Colon (tissue), 2 donors: ENCODE measurements at regions not wholly inside any gene's neighbourhood (a gene's known extent, or its start where the extent isn't known, plus 50 kb on each side); places are given as distances from the start of the nearest gene placed in this dataset.

ENCODE experiments used
- FAIRE-seq: peaks from 2 replicates; lab custom pipeline; 2012; peaks lifted over from hg19 to GRCh38; lab: Jason Lieb, UNC
- donor health status: control.
- donor health status: control.

DNA sequence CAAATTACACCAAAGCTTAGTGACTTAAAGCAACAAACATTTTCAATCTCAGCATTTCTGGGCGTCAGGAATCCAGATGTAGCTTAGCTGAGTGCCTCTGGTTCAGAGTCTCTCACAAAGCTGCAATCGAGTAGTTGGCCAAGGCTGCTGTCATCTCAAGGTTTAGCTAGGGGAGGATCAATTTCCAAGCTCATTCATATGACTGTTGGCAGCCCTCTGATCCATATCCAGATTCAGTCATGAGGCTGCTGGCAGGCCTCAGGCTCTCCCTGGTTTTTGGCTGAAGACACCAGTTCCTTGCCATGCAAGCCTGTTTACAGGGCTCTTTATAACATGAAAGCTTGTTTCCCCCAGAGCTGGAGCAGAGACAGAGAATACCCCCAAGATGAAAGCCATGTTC is 419.5 kb upstream of the TLE4 start:
- no peak for FAIRE-seq

DNA sequence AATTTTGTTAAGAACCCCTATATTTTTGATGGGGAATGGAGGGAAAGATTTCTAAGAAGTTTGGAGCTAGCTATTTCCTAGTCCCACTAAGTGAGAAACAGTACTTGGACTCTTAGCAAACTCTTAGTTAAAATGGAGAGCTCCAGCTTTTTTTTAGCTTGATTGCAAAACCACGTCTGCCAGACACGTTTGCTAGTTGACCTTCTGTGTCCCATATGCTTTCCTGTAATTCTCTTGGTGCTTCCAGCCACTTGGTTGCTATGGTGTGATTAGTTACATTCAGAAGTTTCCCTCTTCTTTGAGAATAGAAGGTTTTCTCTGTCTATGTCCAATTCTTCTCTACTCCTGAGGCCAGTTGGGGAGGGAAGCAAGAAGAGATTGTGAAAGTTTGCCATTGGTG is 417.0 kb upstream of the TLE4 start:
- no peak for FAIRE-seq

GRCh38 chr9:79155308-79155707 is 416.5 kb upstream of the TLE4 start:
- no peak for FAIRE-seq

- no peak for FAIRE-seq
Measured at GRCh38 chr9:79163544-79163943, 408.2 kb upstream of the TLE4 start.

DNA sequence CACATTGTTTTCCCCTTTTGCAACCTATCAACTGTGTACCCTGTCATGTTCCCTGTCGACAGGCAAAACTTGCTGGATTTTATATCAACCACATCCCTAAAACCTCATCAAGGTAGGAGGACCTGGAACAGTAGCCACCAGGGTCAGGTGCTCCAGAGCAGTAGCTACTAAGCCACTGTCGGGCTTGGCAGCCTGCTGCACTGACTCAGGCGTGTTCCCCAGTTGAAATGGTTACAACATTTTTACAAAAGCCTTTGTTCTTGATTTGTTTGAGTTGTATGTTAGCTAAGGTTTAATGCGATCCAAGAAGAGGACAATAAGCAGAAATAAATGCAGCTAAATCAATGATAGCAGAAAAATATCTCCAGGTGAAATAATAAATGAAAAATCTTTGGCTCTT is 407.4 kb upstream of the TLE4 start:
- no peak for FAIRE-seq

- no peak for FAIRE-seq
Measured at GRCh38 chr9:79165020-79165780, 406.6 kb upstream of the TLE4 start.

- no peak for FAIRE-seq
Measured at GRCh38 chr9:79166005-79166404, 405.8 kb upstream of the TLE4 start.

GRCh38 chr9:79170643-79171042 is 401.1 kb upstream of the TLE4 start:
- no peak for FAIRE-seq

DNA sequence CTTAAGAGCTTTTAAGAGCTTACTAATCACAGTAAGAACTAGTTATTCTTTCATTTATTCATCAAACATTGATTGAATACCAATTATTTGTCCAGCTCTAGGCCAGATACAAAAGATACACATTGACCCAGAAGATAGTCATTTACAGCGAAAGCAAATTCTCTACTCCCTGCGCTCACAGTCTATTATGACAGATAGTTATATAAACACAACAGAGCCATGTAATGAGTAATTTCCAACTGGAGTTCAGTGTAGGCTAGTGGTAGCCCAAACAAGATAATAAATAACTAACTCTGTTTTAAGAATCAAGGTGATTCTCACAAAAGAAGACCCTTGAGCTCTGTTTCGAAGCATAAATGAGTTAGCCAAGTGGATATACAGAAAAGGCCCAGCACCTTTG is 397.8 kb upstream of the TLE4 start:
- no peak for FAIRE-seq

GRCh38 chr9:79176014-79176697 is 395.6 kb upstream of the TLE4 start:
- no peak for FAIRE-seq

- no peak for FAIRE-seq
Measured at GRCh38 chr9:79184831-79185230, 386.9 kb upstream of the TLE4 start.

DNA sequence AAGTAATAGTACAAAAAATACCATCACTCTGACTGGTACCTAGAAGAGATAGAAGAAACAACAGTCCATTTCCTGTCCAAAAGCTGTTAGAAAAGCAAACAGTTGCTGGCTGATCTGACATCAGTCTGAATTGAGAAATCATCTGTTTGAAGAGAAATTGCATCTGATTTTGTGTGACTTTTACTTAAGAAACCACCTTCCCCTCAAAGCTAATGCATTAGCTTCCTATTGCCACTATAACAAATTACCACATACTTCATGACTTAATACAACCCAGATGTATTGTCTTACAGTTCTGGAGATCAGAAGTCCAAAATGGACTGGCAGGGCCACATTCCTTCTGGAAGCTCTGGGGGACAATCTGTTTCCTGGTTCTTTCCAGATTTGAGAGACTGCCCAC is 385.9 kb upstream of the TLE4 start:
- no peak for FAIRE-seq

- no peak for FAIRE-seq
Measured at GRCh38 chr9:79189511-79189924, 382.2 kb upstream of the TLE4 start.

DNA sequence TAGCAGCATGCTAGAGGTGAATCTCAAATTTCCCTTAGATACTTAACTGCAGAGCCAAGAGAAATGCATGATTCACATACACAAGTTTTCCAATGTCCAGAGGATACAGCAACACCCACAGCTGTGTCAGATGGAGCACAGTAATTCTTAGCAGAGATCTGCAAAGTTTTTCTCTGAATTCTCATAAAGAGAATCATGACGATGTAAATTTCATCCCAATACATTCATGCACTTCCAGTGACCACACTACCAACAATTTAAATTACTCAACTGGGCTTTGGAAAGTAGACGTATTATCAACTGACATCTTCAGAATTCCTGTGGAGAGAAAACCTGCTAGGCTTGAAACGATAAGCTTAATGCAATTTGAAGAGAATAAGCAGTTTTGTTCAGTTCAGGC is 378.8 kb upstream of the TLE4 start:
- no peak for FAIRE-seq

- no peak for FAIRE-seq
Measured at GRCh38 chr9:79193501-79194223, 378.1 kb upstream of the TLE4 start.

DNA sequence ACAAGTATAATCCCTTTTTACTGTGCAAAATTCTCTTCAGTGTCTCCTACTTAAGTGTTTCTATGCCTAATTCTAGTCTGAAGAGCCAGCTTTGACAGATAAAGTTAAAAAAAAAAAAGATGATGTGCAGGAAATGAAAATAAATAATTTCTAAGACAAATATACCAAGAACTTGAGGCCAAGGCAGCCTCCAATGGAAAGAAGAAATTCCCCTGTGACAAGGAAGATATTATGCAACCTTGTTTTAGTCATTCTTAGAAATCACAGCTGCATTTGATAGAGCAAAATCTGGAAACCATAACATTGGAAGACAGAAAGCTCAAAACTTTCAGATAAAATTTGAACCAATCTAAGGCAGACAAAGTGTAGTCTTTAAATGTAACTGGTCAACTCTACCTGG is 375.9 kb upstream of the TLE4 start:
- no peak for FAIRE-seq

DNA sequence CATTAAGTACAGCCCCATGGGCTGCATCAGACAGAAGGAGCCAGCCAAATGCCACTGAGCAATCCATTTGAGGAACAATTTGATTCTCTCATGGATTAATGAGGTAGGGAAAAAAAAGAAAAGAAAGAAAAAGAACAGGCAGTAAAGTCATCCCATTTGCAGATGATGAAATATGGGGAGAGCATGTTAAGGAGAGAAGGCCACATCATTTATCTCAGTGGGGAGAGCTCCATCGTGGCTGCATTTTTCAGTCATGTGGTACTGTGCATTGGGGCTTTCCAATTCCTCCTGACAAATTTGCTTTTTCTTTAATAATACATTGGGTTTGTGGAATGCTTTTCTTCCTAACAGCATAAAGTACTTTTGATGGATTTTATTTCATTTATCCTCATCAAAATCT is 375.2 kb upstream of the TLE4 start:
- FAIRE-seq = no peak

DNA sequence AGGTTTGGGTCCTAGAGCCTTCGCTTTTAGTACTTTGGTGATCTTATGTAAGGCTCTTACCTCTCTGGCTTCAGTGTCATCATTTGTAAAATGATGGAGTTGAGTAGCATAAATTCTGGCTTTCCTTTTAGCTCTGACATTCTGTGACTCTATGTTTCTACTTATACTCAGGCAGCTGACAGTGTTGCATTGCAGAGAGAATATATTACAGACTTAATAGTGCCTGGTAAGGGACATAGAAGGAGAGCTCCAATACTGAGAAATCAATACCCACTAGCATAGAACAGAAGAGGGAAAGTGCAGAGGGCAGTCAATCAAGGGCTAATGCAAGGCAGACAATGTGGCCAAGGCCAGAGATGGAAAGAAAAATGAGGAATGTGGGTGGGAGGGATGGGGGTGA is 371.4 kb upstream of the TLE4 start:
- FAIRE-seq = no peak

DNA sequence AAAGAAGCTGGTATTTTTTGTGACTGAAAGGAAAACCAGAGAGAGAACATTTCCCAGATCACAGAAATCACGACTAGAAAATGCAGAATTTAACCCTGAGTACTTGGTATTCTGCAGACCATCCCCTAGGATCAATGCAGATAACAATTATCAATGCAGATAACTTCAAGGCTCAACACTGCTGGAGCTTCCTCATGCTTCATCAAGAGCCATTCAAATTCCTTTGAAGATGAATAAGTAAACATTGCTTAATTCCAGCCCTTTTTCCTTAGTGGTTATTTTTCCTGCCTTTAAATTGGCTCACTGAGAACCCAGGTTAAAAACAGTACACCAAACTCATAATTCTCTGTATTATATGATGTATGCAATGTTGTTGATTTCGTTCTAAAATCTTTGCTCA is 370.1 kb upstream of the TLE4 start:
- no peak for FAIRE-seq

- no peak for FAIRE-seq
Measured at GRCh38 chr9:79208791-79209396, 362.9 kb upstream of the TLE4 start.

DNA sequence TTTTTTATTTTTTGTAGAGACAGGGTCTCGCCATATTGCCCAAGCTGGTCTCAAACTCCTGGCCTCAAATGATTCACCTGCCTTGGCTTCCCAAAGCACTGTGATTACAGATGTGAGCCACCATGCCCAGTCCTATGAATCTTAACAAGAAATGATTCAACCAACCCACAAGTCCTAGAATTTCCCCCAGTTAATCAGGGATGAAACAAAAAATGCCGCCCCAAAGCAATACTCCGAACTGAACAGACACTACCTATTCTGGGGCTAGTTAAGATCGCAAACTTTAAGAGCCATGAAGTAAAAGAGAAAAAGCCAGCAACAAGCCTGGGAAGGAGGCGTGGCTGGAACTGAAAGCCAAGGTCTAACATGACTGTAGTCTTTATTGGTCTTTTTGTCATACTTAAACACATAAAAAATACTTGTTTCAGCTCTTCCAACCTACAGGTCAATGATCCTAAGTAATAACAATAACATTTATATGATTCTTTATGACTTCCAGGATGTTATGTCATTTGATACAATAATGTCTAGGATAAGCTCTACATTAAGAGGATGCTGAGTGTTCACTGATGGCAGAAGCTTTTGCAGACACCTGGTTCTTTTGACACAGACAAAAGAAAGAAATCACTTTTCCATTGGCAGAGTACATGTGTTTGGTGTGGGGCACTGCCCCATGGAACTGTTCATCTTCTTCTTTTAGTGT is 361.1 kb upstream of the TLE4 start:
- no peak for FAIRE-seq

DNA sequence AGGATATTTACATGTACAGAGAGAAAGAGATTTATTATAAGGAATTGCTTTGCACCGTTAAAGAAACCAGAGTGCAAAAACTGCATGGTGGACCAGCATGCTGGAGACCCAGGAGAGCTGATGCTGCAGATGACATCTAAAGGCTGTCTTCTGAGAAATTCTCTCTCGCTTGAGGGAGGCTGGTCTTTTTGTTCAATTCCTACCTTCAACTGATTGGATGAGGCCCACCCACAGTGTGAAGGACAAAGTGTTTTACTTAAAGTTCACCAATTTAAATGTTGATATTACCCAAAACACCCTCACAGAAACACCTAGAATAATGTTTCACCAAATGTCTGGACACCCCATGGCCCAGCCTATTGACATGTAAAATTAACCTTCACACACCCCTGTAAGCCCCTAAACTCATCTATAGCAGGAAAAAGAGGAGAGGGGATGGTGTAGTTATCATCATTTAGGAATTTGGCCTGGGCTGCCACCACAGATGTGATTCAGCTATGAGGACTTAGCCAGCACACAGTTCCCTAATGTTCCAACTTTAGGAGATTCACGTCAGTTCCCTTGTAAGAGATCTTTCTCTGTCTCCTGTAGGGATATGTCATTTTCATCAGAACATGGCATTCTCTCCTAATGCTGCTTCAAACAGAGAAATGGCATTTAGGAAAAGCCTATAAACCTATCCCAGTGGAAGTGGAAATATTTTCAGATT is 358.2 kb upstream of the TLE4 start:
- FAIRE-seq = no peak
